HEK293 (cell line): ENCODE measurements at regions not wholly inside any gene's neighbourhood (a gene's known extent, or its start where the extent isn't known, plus 50 kb on each side); places are given as distances from the start of the nearest gene placed in this dataset.

Experiments used
- CTCF ChIA-PET: fragments of 350-600 bp; formaldehyde crosslinking; extraction: SDS; loops from one replicate; lab custom pipeline; 2021; ENCODE audit warnings: antibody characterized with exemption; lab: Yijun Ruan, JAX
- POLR2A ChIA-PET: fragments of 300-600 bp; formaldehyde crosslinking; extraction: SDS; loops from one replicate; lab custom pipeline; 2020; ENCODE audit warnings: antibody characterized with exemption, inconsistent platforms; lab: Yijun Ruan, JAX
- H3K27ac ChIP-seq: fragments of 200-500 bp; sonication (Bioruptor generic); 2 replicates; pipeline ENCODE4 v1.5.1; 2014; ENCODE audit warnings: low read depth, low read length, control low read depth, inconsistent platforms; ENCODE audit errors: extremely low read depth
- H3K36me3 ChIP-seq, 2 experiments: fragments of 200-500 bp in 1 of 2; sonication (Bioruptor generic) in 1 of 2; 1 replicate in 1 of 2; 2 replicates in 1 of 2; pipeline ENCODE4 v1.5.1; 2014 to 2017; ENCODE audit warnings: inconsistent platforms in 2 of 2, low read length in 2 of 2; ENCODE audit not compliant: control insufficient read depth in 2 of 2, insufficient read depth in 1 of 2
- H3K4me1 ChIP-seq: fragments of 200-500 bp; sonication (Bioruptor generic); 2 replicates; pipeline ENCODE4 v1.5.1; 2014; ENCODE audit warnings: mild to moderate bottlenecking, low read length, inconsistent platforms; ENCODE audit not compliant: control insufficient read depth, insufficient read depth
- H3K4me3 ChIP-seq: 2 replicates; pipeline ENCODE4 v1.5.1; 2011; ENCODE audit warnings: low read depth, mild to moderate bottlenecking, control low read depth, low read length, moderate library complexity
- H3K9me3 ChIP-seq: fragments of 200-500 bp; sonication (Bioruptor generic); 2 replicates; pipeline ENCODE4 v1.5.1; 2014; ENCODE audit warnings: low read depth, low read length, inconsistent platforms; ENCODE audit not compliant: control insufficient read depth, insufficient read depth
- MYNN ChIP-seq: fragments of 450-650 bp; formaldehyde crosslinking; IDR thresholded peaks from 2 replicates; pipeline ENCODE4 v1.5.1; 2016; ENCODE audit warnings: missing biosample characterization, missing genetic modification characterization, borderline replicate concordance
- ZNF133 ChIP-seq: fragments of 450-650 bp; formaldehyde crosslinking; IDR thresholded peaks from 2 replicates; pipeline ENCODE4 v1.5.1; 2016; ENCODE audit warnings: missing biosample characterization, missing genetic modification characterization
- ZNF169 ChIP-seq: fragments of 450-650 bp; formaldehyde crosslinking; IDR thresholded peaks from 2 replicates; pipeline ENCODE4 v1.5.1; 2016; ENCODE audit warnings: missing biosample characterization, missing genetic modification characterization
- ZNF223 ChIP-seq: fragments of 450-650 bp; formaldehyde crosslinking; IDR thresholded peaks from 2 replicates; pipeline ENCODE4 v1.5.1; 2016; ENCODE audit warnings: missing biosample characterization, missing genetic modification characterization
- ZNF394 ChIP-seq: fragments of 450-650 bp; formaldehyde crosslinking; IDR thresholded peaks from 2 replicates; pipeline ENCODE4 v1.5.1; 2016; ENCODE audit warnings: missing biosample characterization, missing genetic modification characterization, mild to moderate bottlenecking, moderate library complexity, borderline replicate concordance
- ZNF621 ChIP-seq: fragments of 450-650 bp; formaldehyde crosslinking; IDR thresholded peaks from 2 replicates; pipeline ENCODE4 v1.5.1; 2017; ENCODE audit warnings: missing biosample characterization, missing genetic modification characterization
- ZNF623 ChIP-seq: fragments of 450-650 bp; formaldehyde crosslinking; IDR thresholded peaks from 2 replicates; pipeline ENCODE4 v1.5.1; 2016; ENCODE audit warnings: missing biosample characterization, missing genetic modification characterization
- ZNF624 ChIP-seq: fragments of 450-650 bp; formaldehyde crosslinking; IDR thresholded peaks from 2 replicates; pipeline ENCODE4 v1.5.1; 2017; ENCODE audit warnings: missing biosample characterization, missing genetic modification characterization
- ZNF768 ChIP-seq: fragments of 450-650 bp; formaldehyde crosslinking; IDR thresholded peaks from 2 replicates; pipeline ENCODE4 v1.5.1; 2018; ENCODE audit warnings: missing biosample characterization, mild to moderate bottlenecking, missing genetic modification characterization
- ZNF785 ChIP-seq: fragments of 450-650 bp; formaldehyde crosslinking; IDR thresholded peaks from 2 replicates; pipeline ENCODE4 v1.5.1; 2016; ENCODE audit warnings: missing biosample characterization, missing genetic modification characterization
- TF ChIP-seq, protein P1 (sequence below): fragments of 450-650 bp; formaldehyde crosslinking; IDR thresholded peaks from 2 replicates; pipeline ENCODE4 v1.5.1; 2016; ENCODE audit warnings: missing biosample characterization, missing genetic modification characterization
- TF ChIP-seq, protein P2 (sequence below): fragments of 450-650 bp; formaldehyde crosslinking; IDR thresholded peaks from 2 replicates; pipeline ENCODE4 v1.5.1; 2016; ENCODE audit warnings: missing biosample characterization, missing genetic modification characterization
- TF ChIP-seq, protein P3 (sequence below): fragments of 450-650 bp; formaldehyde crosslinking; IDR thresholded peaks from 2 replicates; pipeline ENCODE4 v1.5.1; 2017; ENCODE audit warnings: missing biosample characterization, missing genetic modification characterization
- TF ChIP-seq, protein P4 (sequence below): fragments of 450-650 bp; formaldehyde crosslinking; IDR thresholded peaks from 2 replicates; pipeline ENCODE4 v1.5.1; 2016; ENCODE audit warnings: missing biosample characterization, missing genetic modification characterization
- TF ChIP-seq, protein P5 (sequence below): fragments of 450-650 bp; formaldehyde crosslinking; IDR thresholded peaks from 2 replicates; pipeline ENCODE4 v1.5.1; 2017; ENCODE audit warnings: missing biosample characterization, mild to moderate bottlenecking, missing genetic modification characterization, moderate library complexity
- TF ChIP-seq, protein P6 (sequence below): fragments of 450-650 bp; formaldehyde crosslinking; IDR thresholded peaks from 2 replicates; pipeline ENCODE4 v1.5.0; 2017; ENCODE audit warnings: missing biosample characterization, missing genetic modification characterization, borderline replicate concordance
- TF ChIP-seq, protein P7 (sequence below): fragments of 450-650 bp; formaldehyde crosslinking; IDR thresholded peaks from 2 replicates; pipeline ENCODE4 v1.5.1; 2016; ENCODE audit warnings: missing biosample characterization, missing genetic modification characterization
- TF ChIP-seq, protein P8 (sequence below): fragments of 450-650 bp; formaldehyde crosslinking; IDR thresholded peaks from 2 replicates; pipeline ENCODE4 v1.5.1; 2017; ENCODE audit warnings: missing biosample characterization, missing genetic modification characterization

DNA sequence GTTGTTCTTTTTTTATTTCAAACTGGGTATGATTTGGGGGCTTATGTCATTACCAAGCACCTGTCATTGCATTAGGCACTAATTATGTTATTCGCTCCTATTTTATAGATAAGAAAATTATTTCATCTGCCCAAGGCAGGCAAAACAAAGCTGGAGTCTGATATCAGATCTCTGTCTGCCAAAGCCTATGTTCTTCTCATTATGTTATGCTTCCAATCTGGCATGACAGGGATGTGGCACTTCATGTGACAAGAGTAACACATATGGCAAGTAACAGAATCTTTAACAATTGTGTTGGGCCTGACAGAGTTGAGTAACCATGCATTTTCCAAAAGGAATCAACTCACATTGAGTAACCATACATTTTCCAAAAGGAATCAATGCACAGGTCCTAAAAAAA, 61.2 kb upstream of the TOM1L1 start:
- Histone ChIP-seq H3K9me3 (no peaks in the 10 kb centered on the region), H3K4me3 (no peak overlapping the region), H3K36me3 (no peaks in the 10 kb centered on the region), H3K27ac (no peak overlapping the region), H3K4me1 (no peaks in the 10 kb centered on the region)
- TF ChIP-seq ZNF394 (tag by site-specific recombination) (no peak), ZNF768 (no peak), ZNF133 (tag by site-specific recombination) (no peak), ZNF223 (tag by site-specific recombination) (no peak), ZNF621 (no peak)
- TF ChIP-seq, protein P1, sequence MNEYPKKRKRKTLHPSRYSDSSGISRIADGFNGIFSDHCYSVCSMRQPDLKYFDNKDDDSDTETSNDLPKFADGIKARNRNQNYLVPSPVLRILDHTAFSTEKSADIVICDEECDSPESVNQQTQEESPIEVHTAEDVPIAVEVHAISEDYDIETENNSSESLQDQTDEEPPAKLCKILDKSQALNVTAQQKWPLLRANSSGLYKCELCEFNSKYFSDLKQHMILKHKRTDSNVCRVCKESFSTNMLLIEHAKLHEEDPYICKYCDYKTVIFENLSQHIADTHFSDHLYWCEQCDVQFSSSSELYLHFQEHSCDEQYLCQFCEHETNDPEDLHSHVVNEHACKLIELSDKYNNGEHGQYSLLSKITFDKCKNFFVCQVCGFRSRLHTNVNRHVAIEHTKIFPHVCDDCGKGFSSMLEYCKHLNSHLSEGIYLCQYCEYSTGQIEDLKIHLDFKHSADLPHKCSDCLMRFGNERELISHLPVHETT (tag by site-specific recombination): no peak
- TF ChIP-seq, protein P2, sequence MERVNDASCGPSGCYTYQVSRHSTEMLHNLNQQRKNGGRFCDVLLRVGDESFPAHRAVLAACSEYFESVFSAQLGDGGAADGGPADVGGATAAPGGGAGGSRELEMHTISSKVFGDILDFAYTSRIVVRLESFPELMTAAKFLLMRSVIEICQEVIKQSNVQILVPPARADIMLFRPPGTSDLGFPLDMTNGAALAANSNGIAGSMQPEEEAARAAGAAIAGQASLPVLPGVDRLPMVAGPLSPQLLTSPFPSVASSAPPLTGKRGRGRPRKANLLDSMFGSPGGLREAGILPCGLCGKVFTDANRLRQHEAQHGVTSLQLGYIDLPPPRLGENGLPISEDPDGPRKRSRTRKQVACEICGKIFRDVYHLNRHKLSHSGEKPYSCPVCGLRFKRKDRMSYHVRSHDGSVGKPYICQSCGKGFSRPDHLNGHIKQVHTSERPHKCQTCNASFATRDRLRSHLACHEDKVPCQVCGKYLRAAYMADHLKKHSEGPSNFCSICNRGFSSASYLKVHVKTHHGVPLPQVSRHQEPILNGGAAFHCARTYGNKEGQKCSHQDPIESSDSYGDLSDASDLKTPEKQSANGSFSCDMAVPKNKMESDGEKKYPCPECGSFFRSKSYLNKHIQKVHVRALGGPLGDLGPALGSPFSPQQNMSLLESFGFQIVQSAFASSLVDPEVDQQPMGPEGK (tag by site-specific recombination): no peak
- TF ChIP-seq, protein P3, sequence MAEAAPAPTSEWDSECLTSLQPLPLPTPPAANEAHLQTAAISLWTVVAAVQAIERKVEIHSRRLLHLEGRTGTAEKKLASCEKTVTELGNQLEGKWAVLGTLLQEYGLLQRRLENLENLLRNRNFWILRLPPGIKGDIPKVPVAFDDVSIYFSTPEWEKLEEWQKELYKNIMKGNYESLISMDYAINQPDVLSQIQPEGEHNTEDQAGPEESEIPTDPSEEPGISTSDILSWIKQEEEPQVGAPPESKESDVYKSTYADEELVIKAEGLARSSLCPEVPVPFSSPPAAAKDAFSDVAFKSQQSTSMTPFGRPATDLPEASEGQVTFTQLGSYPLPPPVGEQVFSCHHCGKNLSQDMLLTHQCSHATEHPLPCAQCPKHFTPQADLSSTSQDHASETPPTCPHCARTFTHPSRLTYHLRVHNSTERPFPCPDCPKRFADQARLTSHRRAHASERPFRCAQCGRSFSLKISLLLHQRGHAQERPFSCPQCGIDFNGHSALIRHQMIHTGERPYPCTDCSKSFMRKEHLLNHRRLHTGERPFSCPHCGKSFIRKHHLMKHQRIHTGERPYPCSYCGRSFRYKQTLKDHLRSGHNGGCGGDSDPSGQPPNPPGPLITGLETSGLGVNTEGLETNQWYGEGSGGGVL (tag by site-specific recombination): no peak
- TF ChIP-seq, protein P4, sequence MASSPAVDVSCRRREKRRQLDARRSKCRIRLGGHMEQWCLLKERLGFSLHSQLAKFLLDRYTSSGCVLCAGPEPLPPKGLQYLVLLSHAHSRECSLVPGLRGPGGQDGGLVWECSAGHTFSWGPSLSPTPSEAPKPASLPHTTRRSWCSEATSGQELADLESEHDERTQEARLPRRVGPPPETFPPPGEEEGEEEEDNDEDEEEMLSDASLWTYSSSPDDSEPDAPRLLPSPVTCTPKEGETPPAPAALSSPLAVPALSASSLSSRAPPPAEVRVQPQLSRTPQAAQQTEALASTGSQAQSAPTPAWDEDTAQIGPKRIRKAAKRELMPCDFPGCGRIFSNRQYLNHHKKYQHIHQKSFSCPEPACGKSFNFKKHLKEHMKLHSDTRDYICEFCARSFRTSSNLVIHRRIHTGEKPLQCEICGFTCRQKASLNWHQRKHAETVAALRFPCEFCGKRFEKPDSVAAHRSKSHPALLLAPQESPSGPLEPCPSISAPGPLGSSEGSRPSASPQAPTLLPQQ: no peak
- TF ChIP-seq, protein P5, sequence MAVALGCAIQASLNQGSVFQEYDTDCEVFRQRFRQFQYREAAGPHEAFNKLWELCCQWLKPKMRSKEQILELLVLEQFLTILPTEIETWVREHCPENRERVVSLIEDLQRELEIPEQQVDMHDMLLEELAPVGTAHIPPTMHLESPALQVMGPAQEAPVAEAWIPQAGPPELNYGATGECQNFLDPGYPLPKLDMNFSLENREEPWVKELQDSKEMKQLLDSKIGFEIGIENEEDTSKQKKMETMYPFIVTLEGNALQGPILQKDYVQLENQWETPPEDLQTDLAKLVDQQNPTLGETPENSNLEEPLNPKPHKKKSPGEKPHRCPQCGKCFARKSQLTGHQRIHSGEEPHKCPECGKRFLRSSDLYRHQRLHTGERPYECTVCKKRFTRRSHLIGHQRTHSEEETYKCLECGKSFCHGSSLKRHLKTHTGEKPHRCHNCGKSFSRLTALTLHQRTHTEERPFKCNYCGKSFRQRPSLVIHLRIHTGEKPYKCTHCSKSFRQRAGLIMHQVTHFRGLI (tag by site-specific recombination): no peak
- CTCF ChIA-PET: no interaction called here
- POLR2A ChIA-PET: no interaction called here

DNA sequence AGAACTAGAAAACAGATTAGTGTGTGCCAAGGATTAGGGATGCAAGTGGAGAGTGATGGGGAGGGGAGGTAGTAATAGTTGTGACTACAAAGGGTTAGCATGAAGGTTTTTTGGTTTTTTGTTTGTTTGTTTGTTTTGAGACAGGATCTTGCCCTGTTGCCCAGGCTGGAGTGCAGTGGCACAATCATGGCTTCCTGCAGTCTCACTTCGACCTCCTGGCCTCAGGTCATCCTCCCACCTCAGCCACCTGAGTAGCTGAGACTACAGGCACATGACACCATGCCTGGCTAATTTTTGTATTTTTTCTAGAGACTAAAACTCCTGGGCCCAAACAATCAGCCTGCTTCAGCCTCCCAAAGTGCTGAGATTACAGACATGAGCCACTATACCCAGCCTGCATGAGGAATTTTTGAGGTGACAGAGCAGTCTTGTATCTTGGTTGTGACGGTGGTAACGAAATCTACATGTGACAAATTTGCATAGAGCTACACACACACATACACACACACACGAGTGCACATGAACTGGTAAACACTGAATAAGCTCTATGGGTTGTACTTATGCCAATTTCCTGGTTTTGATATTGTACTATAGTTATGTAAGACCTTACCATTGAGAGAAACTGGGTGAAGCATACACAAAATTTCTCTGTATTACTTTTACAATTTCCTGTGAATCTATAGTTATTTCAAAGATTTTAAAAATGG, 59.6 kb upstream of the TOM1L1 start:
- Histone ChIP-seq H3K27ac (no peak overlapping the region), H3K9me3 (no peaks in the 10 kb centered on the region), H3K4me3 (no peak overlapping the region), H3K4me1 (no peaks in the 10 kb centered on the region), H3K36me3 (no peaks in the 10 kb centered on the region)
- ChIA-PET POLR2A (no interaction called here), CTCF (interaction anchor here (0.7 kb wide), 1 partner anchor 12 kb away, joined by 3 read pairs; no protein-coding TSS in a partner anchor)
- no peak for TF ChIP-seq MYNN (tag by site-specific recombination)
- no peak for TF ChIP-seq ZNF785
- no peak for TF ChIP-seq ZNF169
- TF ChIP-seq, protein P6, sequence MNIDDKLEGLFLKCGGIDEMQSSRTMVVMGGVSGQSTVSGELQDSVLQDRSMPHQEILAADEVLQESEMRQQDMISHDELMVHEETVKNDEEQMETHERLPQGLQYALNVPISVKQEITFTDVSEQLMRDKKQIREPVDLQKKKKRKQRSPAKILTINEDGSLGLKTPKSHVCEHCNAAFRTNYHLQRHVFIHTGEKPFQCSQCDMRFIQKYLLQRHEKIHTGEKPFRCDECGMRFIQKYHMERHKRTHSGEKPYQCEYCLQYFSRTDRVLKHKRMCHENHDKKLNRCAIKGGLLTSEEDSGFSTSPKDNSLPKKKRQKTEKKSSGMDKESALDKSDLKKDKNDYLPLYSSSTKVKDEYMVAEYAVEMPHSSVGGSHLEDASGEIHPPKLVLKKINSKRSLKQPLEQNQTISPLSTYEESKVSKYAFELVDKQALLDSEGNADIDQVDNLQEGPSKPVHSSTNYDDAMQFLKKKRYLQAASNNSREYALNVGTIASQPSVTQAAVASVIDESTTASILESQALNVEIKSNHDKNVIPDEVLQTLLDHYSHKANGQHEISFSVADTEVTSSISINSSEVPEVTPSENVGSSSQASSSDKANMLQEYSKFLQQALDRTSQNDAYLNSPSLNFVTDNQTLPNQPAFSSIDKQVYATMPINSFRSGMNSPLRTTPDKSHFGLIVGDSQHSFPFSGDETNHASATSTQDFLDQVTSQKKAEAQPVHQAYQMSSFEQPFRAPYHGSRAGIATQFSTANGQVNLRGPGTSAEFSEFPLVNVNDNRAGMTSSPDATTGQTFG (tag by site-specific recombination): no peak
- TF ChIP-seq, protein P7, sequence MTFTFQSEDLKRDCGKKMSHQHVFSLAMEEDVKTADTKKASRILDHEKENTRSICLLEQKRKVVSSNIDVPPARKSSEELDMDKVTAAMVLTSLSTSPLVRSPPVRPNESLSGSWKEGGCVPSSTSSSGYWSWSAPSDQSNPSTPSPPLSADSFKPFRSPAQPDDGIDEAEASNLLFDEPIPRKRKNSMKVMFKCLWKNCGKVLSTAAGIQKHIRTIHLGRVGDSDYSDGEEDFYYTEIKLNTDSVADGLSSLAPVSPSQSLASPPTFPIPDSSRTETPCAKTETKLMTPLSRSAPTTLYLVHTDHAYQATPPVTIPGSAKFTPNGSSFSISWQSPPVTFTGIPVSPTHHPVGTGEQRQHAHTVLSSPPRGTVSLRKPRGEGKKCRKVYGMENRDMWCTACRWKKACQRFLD (tag by site-specific recombination): no peak
- TF ChIP-seq, protein P8, sequence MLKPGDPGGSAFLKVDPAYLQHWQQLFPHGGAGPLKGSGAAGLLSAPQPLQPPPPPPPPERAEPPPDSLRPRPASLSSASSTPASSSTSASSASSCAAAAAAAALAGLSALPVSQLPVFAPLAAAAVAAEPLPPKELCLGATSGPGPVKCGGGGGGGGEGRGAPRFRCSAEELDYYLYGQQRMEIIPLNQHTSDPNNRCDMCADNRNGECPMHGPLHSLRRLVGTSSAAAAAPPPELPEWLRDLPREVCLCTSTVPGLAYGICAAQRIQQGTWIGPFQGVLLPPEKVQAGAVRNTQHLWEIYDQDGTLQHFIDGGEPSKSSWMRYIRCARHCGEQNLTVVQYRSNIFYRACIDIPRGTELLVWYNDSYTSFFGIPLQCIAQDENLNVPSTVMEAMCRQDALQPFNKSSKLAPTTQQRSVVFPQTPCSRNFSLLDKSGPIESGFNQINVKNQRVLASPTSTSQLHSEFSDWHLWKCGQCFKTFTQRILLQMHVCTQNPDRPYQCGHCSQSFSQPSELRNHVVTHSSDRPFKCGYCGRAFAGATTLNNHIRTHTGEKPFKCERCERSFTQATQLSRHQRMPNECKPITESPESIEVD (tag by site-specific recombination): no peak
- no peak for TF ChIP-seq ZNF623 (tag by site-specific recombination)
- no peak for TF ChIP-seq ZNF624 (tag by site-specific recombination)
